Glutamatergic neuron (in vitro differentiated cells): ENCODE measurements at regions not wholly inside any gene's neighbourhood (a gene's known extent, or its start where the extent isn't known, plus 50 kb on each side); places are given as distances from the start of the nearest gene placed in this dataset.

Experiments
- DNase-seq: peaks from one replicate; pipeline ENCODE4 v3.0.0; 2022
- H3K27ac Mint-ChIP-seq: one replicate; pipeline ENCODE4 v1.8.0; 2020; ENCODE audit warnings: mild to moderate bottlenecking, mixed read lengths, inconsistent platforms; ENCODE audit not compliant: unreplicated experiment
- H3K27me3 Mint-ChIP-seq: one replicate; pipeline ENCODE4 v1.8.0; 2020; ENCODE audit warnings: mild to moderate bottlenecking, moderate library complexity, mixed read lengths, inconsistent platforms; ENCODE audit not compliant: unreplicated experiment
- H3K36me3 Mint-ChIP-seq: one replicate; pipeline ENCODE4 v1.8.0; 2020; ENCODE audit warnings: mild to moderate bottlenecking, mixed read lengths, inconsistent platforms; ENCODE audit not compliant: unreplicated experiment
- H3K4me1 Mint-ChIP-seq: one replicate; pipeline ENCODE4 v1.8.0; 2020; ENCODE audit warnings: mild to moderate bottlenecking, low read depth, mixed read lengths, inconsistent platforms; ENCODE audit not compliant: unreplicated experiment
- H3K4me3 Mint-ChIP-seq: one replicate; pipeline ENCODE4 v1.8.0; 2020; ENCODE audit warnings: mild to moderate bottlenecking, mixed read lengths, inconsistent platforms; ENCODE audit not compliant: unreplicated experiment
- H3K9me3 Mint-ChIP-seq: one replicate; pipeline ENCODE4 v1.8.0; 2020; ENCODE audit warnings: mild to moderate bottlenecking, moderate library complexity, mixed read lengths, inconsistent platforms; ENCODE audit not compliant: unreplicated experiment
- TF ChIP-seq, protein P1 (sequence below): fragments of 200-600 bp; sonication (generic); IDR thresholded peaks from one replicate; pipeline ENCODE4 v1.5.0; 2021; ENCODE audit not compliant: partially characterized antibody, unreplicated experiment

- no peak overlapping the region for H3K27ac Mint-ChIP-seq
- peaks cover 3% of the 10 kb centered on the region for H3K27me3 Mint-ChIP-seq
- no peak for DNase-seq
- H3K4me3 Mint-ChIP-seq: no peak overlapping the region
- TF ChIP-seq, protein P1, sequence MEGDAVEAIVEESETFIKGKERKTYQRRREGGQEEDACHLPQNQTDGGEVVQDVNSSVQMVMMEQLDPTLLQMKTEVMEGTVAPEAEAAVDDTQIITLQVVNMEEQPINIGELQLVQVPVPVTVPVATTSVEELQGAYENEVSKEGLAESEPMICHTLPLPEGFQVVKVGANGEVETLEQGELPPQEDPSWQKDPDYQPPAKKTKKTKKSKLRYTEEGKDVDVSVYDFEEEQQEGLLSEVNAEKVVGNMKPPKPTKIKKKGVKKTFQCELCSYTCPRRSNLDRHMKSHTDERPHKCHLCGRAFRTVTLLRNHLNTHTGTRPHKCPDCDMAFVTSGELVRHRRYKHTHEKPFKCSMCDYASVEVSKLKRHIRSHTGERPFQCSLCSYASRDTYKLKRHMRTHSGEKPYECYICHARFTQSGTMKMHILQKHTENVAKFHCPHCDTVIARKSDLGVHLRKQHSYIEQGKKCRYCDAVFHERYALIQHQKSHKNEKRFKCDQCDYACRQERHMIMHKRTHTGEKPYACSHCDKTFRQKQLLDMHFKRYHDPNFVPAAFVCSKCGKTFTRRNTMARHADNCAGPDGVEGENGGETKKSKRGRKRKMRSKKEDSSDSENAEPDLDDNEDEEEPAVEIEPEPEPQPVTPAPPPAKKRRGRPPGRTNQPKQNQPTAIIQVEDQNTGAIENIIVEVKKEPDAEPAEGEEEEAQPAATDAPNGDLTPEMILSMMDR: no peak
- H3K4me1 Mint-ChIP-seq: no peaks in the 10 kb centered on the region
- no peaks in the 10 kb centered on the region for H3K9me3 Mint-ChIP-seq
- H3K36me3 Mint-ChIP-seq: no peaks in the 10 kb centered on the region
These were observed 189.7 kb upstream of the RGS6 start for GRCh38 chr14:71742485-71742884.

DNA sequence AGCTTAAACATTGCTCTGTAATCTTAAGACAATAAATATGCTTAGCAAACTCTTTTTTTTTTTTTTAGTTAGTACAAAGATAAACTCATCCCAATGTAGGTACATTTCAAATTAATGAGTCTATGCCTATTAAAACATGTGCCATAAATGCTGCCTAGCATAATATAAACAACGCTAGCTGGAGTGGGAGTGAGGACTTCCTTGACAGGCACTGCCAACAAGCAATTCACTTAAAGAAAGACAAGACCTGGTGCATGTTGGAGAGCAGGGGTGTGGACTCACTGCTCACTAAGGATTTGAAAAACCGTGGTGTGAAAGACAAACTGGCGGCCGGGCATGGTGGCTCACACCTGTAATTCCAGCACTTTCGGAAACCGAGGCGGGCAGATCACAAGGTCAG is 187.2 kb upstream of the RGS6 start:
- Mint-ChIP-seq H3K9me3 (no peaks in the 10 kb centered on the region), H3K4me3 (no peak overlapping the region), H3K4me1 (no peaks in the 10 kb centered on the region), H3K27ac (no peak overlapping the region), H3K36me3 (peaks cover 5% of the 10 kb centered on the region), H3K27me3 (peaks cover 3% of the 10 kb centered on the region)
- no peak for DNase-seq
- TF ChIP-seq, protein P1: no peak

GRCh38 chr14:71748196-71748595 is 184.0 kb upstream of the RGS6 start:
- Mint-ChIP-seq H3K4me1 (no peaks in the 10 kb centered on the region), H3K27me3 (peaks cover 3% of the 10 kb centered on the region)

GRCh38 chr14:71749613-71750238 is 182.5 kb upstream of the RGS6 start:
- Mint-ChIP-seq H3K27me3 (no peaks in the 10 kb centered on the region), H3K27ac (no peak overlapping the region)
- DNase-seq: no peak

More at GRCh38 chr14:71748196-71748595, 184.0 kb upstream of the RGS6 start:
- TF ChIP-seq, protein P1: no peak
- peaks cover 5% of the 10 kb centered on the region for H3K36me3 Mint-ChIP-seq
- H3K27ac Mint-ChIP-seq: no peak overlapping the region
- H3K4me3 Mint-ChIP-seq: no peak overlapping the region
- H3K9me3 Mint-ChIP-seq: peaks cover 5% of the 10 kb centered on the region
- no peak for DNase-seq

DNA sequence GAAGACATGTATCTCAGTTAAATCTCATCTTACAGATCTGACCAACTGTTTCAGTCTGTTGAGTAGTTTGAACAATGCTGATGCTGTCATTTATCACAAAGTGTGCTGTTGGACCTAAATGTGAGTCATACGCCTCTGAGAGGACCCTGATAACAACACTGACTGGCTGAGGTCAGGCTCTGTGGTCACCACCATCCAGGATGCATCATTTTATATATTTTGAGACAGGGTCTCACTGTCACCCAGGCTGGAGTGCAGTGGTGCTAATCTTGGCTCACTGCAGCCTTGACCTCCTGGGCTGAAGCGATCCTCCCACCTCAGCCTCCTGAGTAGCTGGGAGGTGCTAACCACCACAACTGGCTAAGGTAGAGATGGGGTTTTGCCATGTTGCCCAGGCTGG is 181.0 kb upstream of the RGS6 start:
- Mint-ChIP-seq H3K4me3 (no peak overlapping the region), H3K27ac (no peak overlapping the region), H3K4me1 (no peaks in the 10 kb centered on the region), H3K9me3 (peaks cover 5% of the 10 kb centered on the region), H3K27me3 (no peaks in the 10 kb centered on the region), H3K36me3 (peaks cover 5% of the 10 kb centered on the region)
- DNase-seq: no peak
- TF ChIP-seq, protein P1: no peak

More at GRCh38 chr14:71749613-71750238, 182.5 kb upstream of the RGS6 start:
- H3K9me3 Mint-ChIP-seq: peaks cover 5% of the 10 kb centered on the region
- no peaks in the 10 kb centered on the region for H3K4me1 Mint-ChIP-seq
- TF ChIP-seq, protein P1: no peak
- H3K36me3 Mint-ChIP-seq: peaks cover 5% of the 10 kb centered on the region
- no peak overlapping the region for H3K4me3 Mint-ChIP-seq
